Hematopoietic multipotent progenitor cell treated with erythropoietin and hydrocortisone succinate and interleukin-3 and kit ligand, for 6 days (in vitro differentiated cells): ENCODE measurements at regions not wholly inside any gene's neighbourhood (a gene's known extent, or its start where the extent isn't known, plus 50 kb on each side); places are given as distances from the start of the nearest gene placed in this dataset.

Source experiments
- DNase-seq: peaks from one replicate; pipeline ENCODE4 v3.0.0-alpha.2; 2015

GRCh38 chr10:89153971-89154370 lies 53.1 kb downstream of the CH25H start:
- DNase-seq: no peak

DNA sequence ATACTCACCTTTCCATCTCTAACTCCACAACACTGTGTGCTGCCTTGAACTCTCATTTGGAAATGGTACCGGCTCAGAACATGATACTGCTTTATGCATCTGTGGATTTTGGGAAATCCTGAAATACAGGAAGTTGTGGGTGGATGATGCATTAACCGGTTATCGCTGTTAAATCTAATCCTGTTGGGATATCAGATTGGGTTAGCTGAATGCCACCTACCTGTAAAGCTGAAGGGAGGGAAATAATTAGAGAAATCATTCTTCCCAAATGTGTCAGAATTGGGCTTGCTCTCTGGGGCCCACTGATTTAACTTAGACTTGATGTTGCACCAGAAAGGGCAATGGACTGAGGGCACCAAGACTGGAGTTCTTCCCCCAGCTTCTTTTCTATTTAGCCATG lies 54.0 kb downstream of the CH25H start:
- DNase-seq: no peak

DNA sequence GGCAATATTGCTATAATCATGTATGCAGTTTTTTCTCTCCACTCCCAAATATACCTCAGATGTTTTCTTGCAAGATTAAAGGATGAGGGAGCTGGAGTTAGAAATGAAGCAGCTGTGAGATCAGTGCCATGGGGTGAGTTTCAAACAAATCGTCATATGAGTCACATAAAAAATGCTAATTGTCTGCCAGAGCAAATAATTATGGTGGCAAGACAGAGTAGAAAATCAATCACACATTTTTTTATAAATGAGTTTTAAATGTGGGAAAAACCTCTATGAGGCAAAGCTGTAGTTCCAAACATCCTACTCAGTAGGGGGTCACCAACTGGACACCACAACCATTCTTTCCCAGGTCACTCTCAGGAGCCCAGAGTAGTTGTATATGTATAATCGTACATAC lies 55.3 kb downstream of the CH25H start:
- no peak for DNase-seq

DNA sequence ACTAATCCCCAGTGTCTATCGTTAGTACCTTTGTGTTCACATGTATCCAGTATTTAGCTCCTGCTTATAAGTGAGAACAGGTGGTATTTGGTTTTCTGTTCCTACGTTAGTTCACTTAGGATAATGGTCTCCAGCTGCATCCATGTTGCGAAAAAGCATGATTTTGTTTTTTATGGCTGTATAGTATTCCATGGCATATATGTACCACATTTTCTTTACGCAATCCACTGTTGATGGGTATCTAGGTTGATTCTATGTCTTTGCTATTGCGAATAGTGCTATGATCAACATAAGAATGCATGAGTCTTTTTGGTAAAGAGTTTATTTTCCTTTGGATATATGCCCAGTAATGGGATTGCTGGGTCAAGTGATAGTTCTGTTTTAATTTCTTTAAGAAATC lies 59.1 kb downstream of the CH25H start:
- no peak for DNase-seq

DNA sequence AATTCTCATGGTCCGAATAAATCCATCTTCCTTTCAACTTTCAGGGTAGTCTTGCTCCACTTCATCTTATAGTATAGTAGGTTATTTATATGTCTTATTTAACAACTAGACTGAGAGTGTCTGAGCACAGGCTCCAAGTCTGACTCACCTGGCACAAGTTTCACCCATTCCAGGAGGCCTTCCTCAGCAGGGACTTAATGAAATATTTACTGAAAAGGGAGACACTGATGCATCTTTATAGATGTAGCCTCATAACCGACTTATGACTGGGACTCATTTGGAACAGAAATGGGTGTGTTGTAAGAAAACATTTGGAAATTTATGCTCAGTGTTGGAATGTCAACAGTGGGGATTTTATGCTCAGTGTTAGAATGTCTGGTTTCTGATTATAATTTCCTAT lies 59.9 kb downstream of the CH25H start:
- no peak for DNase-seq

DNA sequence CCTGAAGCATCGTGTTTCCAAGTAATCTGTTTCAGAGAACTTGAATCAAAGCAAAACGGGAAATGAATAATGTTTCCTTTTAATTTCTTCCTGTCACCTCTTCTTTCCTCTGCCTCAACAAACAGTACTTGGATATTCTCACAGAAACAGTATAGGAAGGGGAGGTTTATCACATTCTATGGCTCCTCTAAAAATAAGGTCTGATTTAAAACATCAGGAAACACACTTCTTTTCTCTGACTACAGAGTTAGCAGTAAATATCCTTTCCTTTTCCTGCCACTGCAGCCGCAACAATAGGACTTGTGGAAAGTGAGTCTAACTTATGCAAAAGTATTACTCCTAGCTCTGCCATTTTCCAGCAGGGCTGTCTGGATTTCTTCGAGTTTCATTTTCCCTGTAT lies 62.3 kb downstream of the CH25H start:
- DNase-seq: no peak

DNA sequence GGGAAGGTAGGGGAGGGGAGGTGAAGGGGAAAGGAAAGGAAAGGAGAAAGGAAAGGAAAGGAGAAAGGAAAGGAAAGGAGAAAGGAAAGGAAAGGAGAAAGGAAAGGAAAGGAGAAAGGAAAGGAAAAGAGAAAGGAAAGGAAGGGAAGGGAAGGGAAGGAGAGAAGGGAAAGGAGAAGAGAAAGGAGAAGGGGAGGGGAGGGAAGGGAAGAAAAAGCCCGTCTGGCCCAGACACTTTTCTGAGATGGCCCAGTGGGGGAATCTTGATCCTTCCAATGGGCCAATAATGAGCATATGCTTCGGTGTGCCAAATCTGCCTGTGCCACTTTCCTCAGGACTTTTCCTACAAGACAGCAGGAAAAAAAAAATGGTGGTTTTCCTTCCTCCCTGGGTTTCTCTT lies 64.5 kb downstream of the CH25H start:
- no peak for DNase-seq

- no peak for DNase-seq
Measured at GRCh38 chr10:89138755-89139490, 68.2 kb downstream of the CH25H start.

GRCh38 chr10:89134963-89135362 lies 72.2 kb downstream of the CH25H start:
- no peak for DNase-seq

- DNase-seq: peak; percentile 56
Measured at GRCh38 chr10:89129911-89130310, 77.2 kb downstream of the CH25H start.

- peak; percentile 12 for DNase-seq
Measured at GRCh38 chr10:89122433-89123051, 84.6 kb downstream of the CH25H start.

- DNase-seq: no peak
Measured at GRCh38 chr10:89121764-89122020, 85.4 kb downstream of the CH25H start.

DNA sequence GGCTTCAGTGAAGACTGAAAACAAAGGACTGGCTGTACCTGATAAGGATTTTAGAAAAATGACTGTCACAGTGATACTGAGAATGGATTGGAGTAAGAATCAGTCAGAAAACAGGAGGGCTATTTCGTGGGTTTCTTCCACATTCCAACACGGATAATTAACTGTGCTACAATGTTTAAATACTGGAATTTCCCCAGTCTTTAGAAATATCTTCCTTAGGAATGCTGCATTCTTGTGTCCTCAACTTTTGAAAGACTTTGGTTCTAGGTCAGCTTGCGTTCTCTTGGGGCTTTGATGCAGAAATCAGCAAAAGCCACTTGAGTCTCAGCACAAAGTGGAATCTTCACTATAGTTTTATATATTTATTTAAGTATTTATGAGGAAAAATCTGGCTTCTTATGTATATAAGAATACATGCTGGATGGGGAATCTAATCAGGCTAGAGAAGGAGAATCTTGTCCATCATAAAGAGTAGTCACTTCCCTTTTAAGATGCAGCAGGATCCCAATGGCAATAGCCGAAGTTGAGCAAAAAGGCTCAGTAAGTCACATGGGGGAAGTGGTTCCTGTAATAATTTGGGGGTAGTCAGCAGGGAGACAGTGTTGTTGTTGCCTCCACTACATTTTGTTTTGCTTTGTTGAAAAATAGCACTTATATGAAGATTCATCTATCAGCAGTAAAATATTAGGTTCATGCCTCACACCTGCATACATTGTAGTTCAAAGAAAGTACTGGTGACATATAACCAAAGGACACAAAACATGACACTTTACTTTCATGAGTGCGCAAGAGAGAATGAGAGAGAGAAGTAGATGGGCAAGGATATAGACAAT lies 86.0 kb downstream of the CH25H start:
- no peak for DNase-seq

DNA sequence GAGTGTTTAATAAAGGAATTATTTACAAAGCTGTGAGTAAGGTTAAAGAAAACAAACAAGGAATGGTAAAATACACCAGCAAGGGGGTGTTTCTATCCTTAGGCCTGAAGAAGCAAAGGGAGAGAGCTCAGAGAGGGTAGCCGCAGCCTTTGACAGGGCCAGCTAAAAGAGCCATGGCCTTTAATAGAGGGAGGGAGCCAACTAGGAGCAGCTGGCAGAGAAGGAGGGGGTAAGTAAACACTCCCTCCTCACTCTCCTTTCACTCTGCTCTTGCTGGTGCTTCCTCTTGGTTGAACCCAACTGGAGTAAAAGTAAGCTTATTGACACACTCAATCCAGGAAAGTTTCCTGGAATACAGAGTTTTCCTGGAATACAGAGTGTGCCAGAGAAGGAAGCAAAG lies 87.5 kb downstream of the CH25H start:
- DNase-seq: no peak

DNA sequence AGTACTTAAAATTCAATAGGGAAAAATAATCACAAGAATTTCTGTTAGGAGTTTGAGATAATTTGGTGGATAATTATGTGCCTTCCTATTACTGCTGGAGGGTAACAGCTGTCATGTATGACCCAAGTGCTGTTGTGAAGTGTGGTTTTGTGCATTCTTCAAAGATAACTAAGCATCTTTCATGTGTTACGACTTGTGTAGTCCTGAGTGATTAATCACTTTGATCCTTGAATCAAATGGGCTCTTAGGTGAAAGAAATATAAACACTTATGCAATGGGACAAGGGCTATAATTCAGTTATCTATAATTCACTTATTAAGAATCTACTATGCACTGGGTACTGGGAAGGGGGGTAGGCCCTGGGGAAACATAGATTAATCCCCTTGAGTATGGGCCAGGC lies 89.0 kb downstream of the CH25H start:
- no peak for DNase-seq

DNA sequence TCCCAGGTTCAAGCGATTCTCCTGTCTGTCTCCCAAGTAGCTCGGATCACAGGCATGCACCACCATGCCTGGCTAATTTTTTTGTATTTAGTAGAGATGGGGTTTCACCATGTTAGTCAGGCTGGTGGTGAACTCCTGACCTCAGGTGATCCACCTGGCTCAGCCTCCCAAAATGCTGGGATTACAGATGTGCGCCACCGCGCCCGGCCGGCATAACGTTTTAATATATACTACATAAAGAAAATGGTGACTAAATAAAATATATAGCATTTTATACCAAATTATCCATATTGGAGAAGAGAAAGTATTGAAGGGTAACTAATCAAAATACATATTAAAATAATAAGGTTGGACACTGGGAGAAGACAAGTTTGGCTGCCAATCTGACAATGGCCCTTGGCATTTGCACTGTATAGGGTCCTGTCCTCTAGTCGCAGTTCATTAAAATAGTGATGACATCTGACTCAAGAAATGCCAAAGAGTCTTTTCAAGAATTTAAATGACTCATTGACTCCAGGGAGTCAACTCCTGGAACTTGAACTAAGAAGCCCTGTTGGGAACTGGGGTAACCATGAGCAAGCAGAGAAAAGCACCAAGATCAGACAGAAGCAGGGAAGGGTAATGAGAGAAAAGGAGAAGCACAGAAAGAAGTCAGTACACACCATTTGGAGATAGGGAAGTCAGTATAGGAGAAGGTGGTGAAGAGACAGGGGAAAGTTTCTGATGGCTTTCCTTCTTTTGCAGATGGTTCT lies 91.1 kb downstream of the CH25H start:
- no peak for DNase-seq

GRCh38 chr10:89114846-89115625 lies 92.1 kb downstream of the CH25H start:
- no peak for DNase-seq

GRCh38 chr10:89102735-89103134 lies 104.4 kb downstream of the CH25H start:
- no peak for DNase-seq

- DNase-seq: no peak
Measured at GRCh38 chr10:89101943-89102342, 105.2 kb downstream of the CH25H start.

DNA sequence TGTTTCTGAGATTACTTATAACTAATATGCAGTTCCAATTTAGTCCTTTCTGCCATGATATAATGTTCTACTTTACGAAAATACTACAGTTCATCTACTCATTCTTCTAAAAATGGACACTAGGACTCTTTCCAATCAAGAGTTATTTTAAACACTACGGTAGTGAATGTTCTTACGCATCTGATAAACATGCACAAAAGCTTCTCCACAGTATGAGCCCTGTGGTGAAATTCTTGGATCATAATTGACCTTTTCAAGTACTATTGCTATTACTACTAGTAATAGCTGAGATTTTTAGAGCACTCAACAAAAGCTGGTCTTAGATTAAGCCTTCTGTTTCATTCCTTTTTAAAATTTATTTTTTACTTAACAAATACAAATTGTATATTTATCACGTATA lies 106.4 kb downstream of the CH25H start:
- no peak for DNase-seq

DNA sequence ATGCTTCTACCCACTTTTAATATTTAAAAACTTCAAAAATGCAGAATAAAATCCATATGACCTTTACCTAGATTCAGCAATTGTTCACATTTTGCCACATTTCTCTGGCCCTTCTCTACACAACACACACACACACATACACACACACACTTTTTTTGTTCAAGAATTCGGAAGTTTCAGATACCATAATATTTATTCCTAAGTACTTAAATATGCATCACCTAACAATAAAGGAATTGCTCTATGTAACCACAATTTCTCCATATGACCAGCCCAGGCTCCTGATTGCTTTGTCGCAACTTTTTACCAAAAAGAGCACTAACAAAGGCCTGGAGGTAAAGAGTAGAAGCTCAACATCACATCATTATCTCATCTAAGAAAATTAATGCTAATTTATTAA lies 106.6 kb downstream of the FAS start:
- no peak for DNase-seq

GRCh38 chr10:89095701-89096391 lies 105.2 kb downstream of the FAS start:
- no peak for DNase-seq
